PC-3 (cell line): ENCODE measurements at regions not wholly inside any gene's neighbourhood (a gene's known extent, or its start where the extent isn't known, plus 50 kb on each side); places are given as distances from the start of the nearest gene placed in this dataset.

Source experiments
- EZH2 ChIP-seq: fragments of 300-600 bp; sonication (generic); IDR thresholded peaks from one replicate; pipeline ENCODE4 v1.6.1; 2017; ENCODE audit warnings: antibody characterized with exemption, mild to moderate bottlenecking, low read length; ENCODE audit not compliant: unreplicated experiment
- TF ChIP-seq, protein P1 (sequence below): fragments of 300-600 bp; sonication (generic); conservative IDR thresholded peaks from 2 replicates; pipeline ENCODE4 v1.5.1; 2017; ENCODE audit warnings: antibody characterized with exemption, low read depth, mild to moderate bottlenecking, low read length

DNA sequence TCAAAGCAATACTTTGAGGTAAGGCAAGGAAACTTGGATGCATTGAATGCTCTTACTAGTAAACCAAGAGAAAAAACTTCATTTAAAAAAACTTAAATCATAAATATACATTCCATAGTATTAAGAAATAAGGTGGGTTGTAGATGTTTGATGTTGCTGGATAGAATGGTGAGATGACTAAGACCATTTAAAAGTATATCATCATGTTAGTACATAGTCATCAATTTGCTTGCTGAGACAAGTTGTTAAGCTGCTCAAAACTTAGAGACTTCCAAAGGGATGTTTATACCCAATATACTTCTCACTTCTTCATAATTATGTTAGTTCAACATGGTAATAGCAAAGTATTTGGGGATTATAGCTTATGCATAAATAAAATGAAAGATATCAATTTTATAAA, 675.5 kb upstream of the MGAT4C start:
- TF ChIP-seq, protein P1, sequence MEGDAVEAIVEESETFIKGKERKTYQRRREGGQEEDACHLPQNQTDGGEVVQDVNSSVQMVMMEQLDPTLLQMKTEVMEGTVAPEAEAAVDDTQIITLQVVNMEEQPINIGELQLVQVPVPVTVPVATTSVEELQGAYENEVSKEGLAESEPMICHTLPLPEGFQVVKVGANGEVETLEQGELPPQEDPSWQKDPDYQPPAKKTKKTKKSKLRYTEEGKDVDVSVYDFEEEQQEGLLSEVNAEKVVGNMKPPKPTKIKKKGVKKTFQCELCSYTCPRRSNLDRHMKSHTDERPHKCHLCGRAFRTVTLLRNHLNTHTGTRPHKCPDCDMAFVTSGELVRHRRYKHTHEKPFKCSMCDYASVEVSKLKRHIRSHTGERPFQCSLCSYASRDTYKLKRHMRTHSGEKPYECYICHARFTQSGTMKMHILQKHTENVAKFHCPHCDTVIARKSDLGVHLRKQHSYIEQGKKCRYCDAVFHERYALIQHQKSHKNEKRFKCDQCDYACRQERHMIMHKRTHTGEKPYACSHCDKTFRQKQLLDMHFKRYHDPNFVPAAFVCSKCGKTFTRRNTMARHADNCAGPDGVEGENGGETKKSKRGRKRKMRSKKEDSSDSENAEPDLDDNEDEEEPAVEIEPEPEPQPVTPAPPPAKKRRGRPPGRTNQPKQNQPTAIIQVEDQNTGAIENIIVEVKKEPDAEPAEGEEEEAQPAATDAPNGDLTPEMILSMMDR = no peak
- no peak for TF ChIP-seq EZH2
